GM23338 (cell line): ENCODE measurements at regions not wholly inside any gene's neighbourhood (a gene's known extent, or its start where the extent isn't known, plus 50 kb on each side); places are given as distances from the start of the nearest gene placed in this dataset.

Experiments
- ATAC-seq: fragments of 200-7000 bp; cut with Tn5 transposase; 3 replicates; pipeline ENCODE4 v1.9.1; 2020
- DNase-seq: peaks from one replicate; pipeline ENCODE4 v3.0.0-alpha.2; 2015; ENCODE audit warnings: low spot score
- H2AFZ ChIP-seq: fragments of 200-600 bp; sonication (generic); 2 replicates; pipeline ENCODE4 v1.8.0; 2016; ENCODE audit warnings: antibody characterized with exemption, mild to moderate bottlenecking, moderate library complexity
- H3F3A ChIP-seq: fragments of 200-600 bp; sonication (generic); replicated peaks from 2 replicates; pipeline ENCODE4 v1.8.0; 2017; ENCODE audit warnings: antibody characterized with exemption, mixed run types, low read depth
- H3K27ac ChIP-seq: fragments of 200-600 bp; sonication (generic); 2 replicates; pipeline ENCODE4 v1.6.1; 2016; ENCODE audit warnings: low read depth
- H3K27me3 ChIP-seq: fragments of 200-600 bp; sonication (generic); 2 replicates; pipeline ENCODE4 v1.8.0; 2016; ENCODE audit warnings: mild to moderate bottlenecking, mixed run types, moderate library complexity; ENCODE audit not compliant: insufficient read depth
- H3K36me3 ChIP-seq: fragments of 200-600 bp; sonication (generic); 2 replicates; pipeline ENCODE4 v1.8.0; 2016; ENCODE audit warnings: mild to moderate bottlenecking; ENCODE audit not compliant: insufficient read depth
- H3K4me1 ChIP-seq: fragments of 200-600 bp; sonication (generic); 2 replicates; pipeline ENCODE4 v1.8.0; 2016; ENCODE audit warnings: mild to moderate bottlenecking, moderate library complexity; ENCODE audit not compliant: insufficient read depth
- H3K4me2 ChIP-seq: fragments of 200-600 bp; sonication (generic); 2 replicates; pipeline ENCODE4 v1.7.1; 2017; ENCODE audit warnings: mixed run types
- H3K4me3 ChIP-seq: fragments of 200-600 bp; sonication (generic); 2 replicates; pipeline ENCODE4 v1.6.1; 2016; ENCODE audit warnings: mixed run types
- H3K79me2 ChIP-seq: fragments of 200-600 bp; sonication (generic); replicated peaks from 2 replicates; pipeline ENCODE4 v1.8.0; 2017; ENCODE audit warnings: mild to moderate bottlenecking; ENCODE audit not compliant: insufficient read depth
- H3K9me2 ChIP-seq: fragments of 200-600 bp; sonication (generic); 2 replicates; pipeline ENCODE4 v1.8.0; 2017; ENCODE audit not compliant: insufficient read depth
- H4K20me1 ChIP-seq: fragments of 200-600 bp; sonication (generic); replicated peaks from 2 replicates; pipeline ENCODE4 v1.8.0; 2017; ENCODE audit warnings: mild to moderate bottlenecking; ENCODE audit not compliant: insufficient read depth
- H3K27ac Mint-ChIP-seq: 2 replicates; pipeline ENCODE4 v1.8.0; 2020; ENCODE audit warnings: inconsistent platforms, mild to moderate bottlenecking, moderate library complexity, mixed read lengths
- H3K27me3 Mint-ChIP-seq: 3 replicates; pipeline ENCODE4 v1.8.0; 2022; ENCODE audit warnings: low read depth, mild to moderate bottlenecking, moderate library complexity, mixed read lengths, inconsistent platforms; ENCODE audit not compliant: insufficient read depth, poor library complexity
- H3K36me3 Mint-ChIP-seq: 3 replicates; pipeline ENCODE4 v1.8.0; 2021; ENCODE audit warnings: low read depth, mild to moderate bottlenecking, inconsistent platforms, moderate library complexity, mixed read lengths
- H3K4me1 Mint-ChIP-seq: 3 replicates; pipeline ENCODE4 v1.8.0; 2020; ENCODE audit warnings: mild to moderate bottlenecking, inconsistent platforms, mixed read lengths
- H3K4me3 Mint-ChIP-seq: 3 replicates; pipeline ENCODE4 v1.8.0; 2021; ENCODE audit warnings: moderate library complexity, mild to moderate bottlenecking, inconsistent platforms, mixed read lengths
- H3K9me3 Mint-ChIP-seq: 3 replicates; pipeline ENCODE4 v1.8.0; 2020; ENCODE audit warnings: moderate library complexity, mild to moderate bottlenecking, inconsistent platforms, mixed read lengths
- CREB1 ChIP-seq: fragments of 250-450 bp; sonication (Bioruptor Pico); IDR thresholded peaks from 2 replicates; pipeline ENCODE4 v1.5.0; 2020; ENCODE audit warnings: low read depth, mild to moderate bottlenecking, moderate library complexity
- EZH2 ChIP-seq: fragments of 200-600 bp; sonication (generic); IDR thresholded peaks from one replicate; pipeline ENCODE4 v1.8.0; 2017; ENCODE audit warnings: antibody characterized with exemption, mild to moderate bottlenecking, low read depth; ENCODE audit not compliant: unreplicated experiment
- EZH2phosphoT487 ChIP-seq: fragments of 200-600 bp; sonication (generic); IDR thresholded peaks from one replicate; pipeline ENCODE4 v1.8.1; 2018; ENCODE audit warnings: antibody characterized with exemption; ENCODE audit not compliant: unreplicated experiment
- NANOG ChIP-seq: IDR thresholded peaks from 2 replicates; pipeline ENCODE4 v1.6.1; 2016; ENCODE audit warnings: antibody characterized with exemption, borderline replicate concordance
- REST ChIP-seq: IDR thresholded peaks from one replicate; pipeline ENCODE4 v1.6.1; 2018; ENCODE audit warnings: antibody characterized with exemption; ENCODE audit not compliant: unreplicated experiment
- ZNF462 ChIP-seq: fragments of 250-450 bp; sonication (Bioruptor Pico); IDR thresholded peaks from 2 replicates; pipeline ENCODE4 v1.5.0; 2020; ENCODE audit warnings: mild to moderate bottlenecking, moderate library complexity

- no peak for TF ChIP-seq ZNF462 (CRISPR knock-in tag)
Observed at GRCh38 chr3:80445641-80446040, 677.8 kb upstream of the ROBO1 start (continued).

GRCh38 chr3:80445053-80445452 lies 677.3 kb upstream of the ROBO1 start:
- H3K4me1 Mint-ChIP-seq, result peaks cover 22% of the 10 kb centered on the region
- Histone ChIP-seq H3K27ac (no peak overlapping the region), H3K9me2 (peaks cover 4% of the 10 kb centered on the region; the same call in 1 of the 2 replicates), H3K27me3 (no peaks in the 10 kb centered on the region), H3K79me2 (no peaks in the 10 kb centered on the region), H3K4me1 (peaks cover 16% of the 10 kb centered on the region), H3F3A (no peaks in the 10 kb centered on the region), H4K20me1 (no peaks in the 10 kb centered on the region), H3K36me3 (no peaks in the 10 kb centered on the region), H3K4me2 (no peak overlapping the region), H2AFZ (no peak overlapping the region), H3K4me3 (no peak overlapping the region)
- ATAC-seq (no peak), DNase-seq (no peak)
- no peaks in the 10 kb centered on the region for H3K9me3 Mint-ChIP-seq
- H3K27ac Mint-ChIP-seq, result peak overlapping the region; percentile 4; the same call in 1 of the 2 replicates
- no peak overlapping the region for H3K4me3 Mint-ChIP-seq
- H3K27me3 Mint-ChIP-seq, result no peaks in the 10 kb centered on the region
- TF ChIP-seq EZH2, result no peak
- peak; percentile 7; the same call in 1 of the 2 replicates for TF ChIP-seq NANOG
- TF ChIP-seq EZH2phosphoT487, result no peak
- no peak for TF ChIP-seq REST
- no peak for TF ChIP-seq CREB1
- no peaks in the 10 kb centered on the region for H3K36me3 Mint-ChIP-seq
